GM23338 (cell line): ENCODE measurements at regions not wholly inside any gene's neighbourhood (a gene's known extent, or its start where the extent isn't known, plus 50 kb on each side); places are given as distances from the start of the nearest gene placed in this dataset.

Experiments used
- ATAC-seq: fragments of 200-7000 bp; cut with Tn5 transposase; 3 replicates; pipeline ENCODE4 v1.9.1; 2020
- DNase-seq: peaks from one replicate; pipeline ENCODE4 v3.0.0-alpha.2; 2015; ENCODE audit warnings: low spot score
- H2AFZ ChIP-seq: fragments of 200-600 bp; sonication (generic); 2 replicates; pipeline ENCODE4 v1.8.0; 2016; ENCODE audit warnings: antibody characterized with exemption, mild to moderate bottlenecking, moderate library complexity
- H3F3A ChIP-seq: fragments of 200-600 bp; sonication (generic); replicated peaks from 2 replicates; pipeline ENCODE4 v1.8.0; 2017; ENCODE audit warnings: antibody characterized with exemption, mixed run types, low read depth
- H3K27ac ChIP-seq: fragments of 200-600 bp; sonication (generic); 2 replicates; pipeline ENCODE4 v1.6.1; 2016; ENCODE audit warnings: low read depth
- H3K27me3 ChIP-seq: fragments of 200-600 bp; sonication (generic); 2 replicates; pipeline ENCODE4 v1.8.0; 2016; ENCODE audit warnings: mild to moderate bottlenecking, mixed run types, moderate library complexity; ENCODE audit not compliant: insufficient read depth
- H3K36me3 ChIP-seq: fragments of 200-600 bp; sonication (generic); 2 replicates; pipeline ENCODE4 v1.8.0; 2016; ENCODE audit warnings: mild to moderate bottlenecking; ENCODE audit not compliant: insufficient read depth
- H3K4me1 ChIP-seq: fragments of 200-600 bp; sonication (generic); 2 replicates; pipeline ENCODE4 v1.8.0; 2016; ENCODE audit warnings: mild to moderate bottlenecking, moderate library complexity; ENCODE audit not compliant: insufficient read depth
- H3K4me2 ChIP-seq: fragments of 200-600 bp; sonication (generic); 2 replicates; pipeline ENCODE4 v1.7.1; 2017; ENCODE audit warnings: mixed run types
- H3K4me3 ChIP-seq: fragments of 200-600 bp; sonication (generic); 2 replicates; pipeline ENCODE4 v1.6.1; 2016; ENCODE audit warnings: mixed run types
- H3K79me2 ChIP-seq: fragments of 200-600 bp; sonication (generic); replicated peaks from 2 replicates; pipeline ENCODE4 v1.8.0; 2017; ENCODE audit warnings: mild to moderate bottlenecking; ENCODE audit not compliant: insufficient read depth
- H3K9me2 ChIP-seq: fragments of 200-600 bp; sonication (generic); 2 replicates; pipeline ENCODE4 v1.8.0; 2017; ENCODE audit not compliant: insufficient read depth
- H4K20me1 ChIP-seq: fragments of 200-600 bp; sonication (generic); replicated peaks from 2 replicates; pipeline ENCODE4 v1.8.0; 2017; ENCODE audit warnings: mild to moderate bottlenecking; ENCODE audit not compliant: insufficient read depth
- H3K27ac Mint-ChIP-seq: 2 replicates; pipeline ENCODE4 v1.8.0; 2020; ENCODE audit warnings: inconsistent platforms, mild to moderate bottlenecking, moderate library complexity, mixed read lengths
- H3K27me3 Mint-ChIP-seq: 3 replicates; pipeline ENCODE4 v1.8.0; 2022; ENCODE audit warnings: low read depth, mild to moderate bottlenecking, moderate library complexity, mixed read lengths, inconsistent platforms; ENCODE audit not compliant: insufficient read depth, poor library complexity
- H3K36me3 Mint-ChIP-seq: 3 replicates; pipeline ENCODE4 v1.8.0; 2021; ENCODE audit warnings: low read depth, mild to moderate bottlenecking, inconsistent platforms, moderate library complexity, mixed read lengths
- H3K4me1 Mint-ChIP-seq: 3 replicates; pipeline ENCODE4 v1.8.0; 2020; ENCODE audit warnings: mild to moderate bottlenecking, inconsistent platforms, mixed read lengths
- H3K4me3 Mint-ChIP-seq: 3 replicates; pipeline ENCODE4 v1.8.0; 2021; ENCODE audit warnings: moderate library complexity, mild to moderate bottlenecking, inconsistent platforms, mixed read lengths
- H3K9me3 Mint-ChIP-seq: 3 replicates; pipeline ENCODE4 v1.8.0; 2020; ENCODE audit warnings: moderate library complexity, mild to moderate bottlenecking, inconsistent platforms, mixed read lengths
- CREB1 ChIP-seq: fragments of 250-450 bp; sonication (Bioruptor Pico); IDR thresholded peaks from 2 replicates; pipeline ENCODE4 v1.5.0; 2020; ENCODE audit warnings: low read depth, mild to moderate bottlenecking, moderate library complexity
- ETS1 ChIP-seq: IDR thresholded peaks from 2 replicates; pipeline ENCODE4 v1.6.1; 2016; ENCODE audit warnings: antibody characterized with exemption
- EZH2phosphoT487 ChIP-seq: fragments of 200-600 bp; sonication (generic); IDR thresholded peaks from one replicate; pipeline ENCODE4 v1.8.1; 2018; ENCODE audit warnings: antibody characterized with exemption; ENCODE audit not compliant: unreplicated experiment
- JUNB ChIP-seq: IDR thresholded peaks from one replicate; pipeline ENCODE4 v1.6.1; 2016; ENCODE audit warnings: antibody characterized with exemption; ENCODE audit not compliant: unreplicated experiment
- NANOG ChIP-seq: IDR thresholded peaks from 2 replicates; pipeline ENCODE4 v1.6.1; 2016; ENCODE audit warnings: antibody characterized with exemption, borderline replicate concordance
- POLR2AphosphoS5 ChIP-seq: IDR thresholded peaks from 2 replicates; pipeline ENCODE4 v1.6.1; 2016; ENCODE audit warnings: antibody characterized with exemption, low read depth
- STAT1 ChIP-seq: IDR thresholded peaks from one replicate; pipeline ENCODE4 v1.6.1; 2016; ENCODE audit warnings: antibody characterized with exemption; ENCODE audit not compliant: unreplicated experiment
- ZNF114 ChIP-seq: fragments of 250-450 bp; sonication (Bioruptor Pico); IDR thresholded peaks from 2 replicates; pipeline ENCODE4 v1.5.0; 2020; ENCODE audit warnings: mild to moderate bottlenecking, moderate library complexity
- ZNF462 ChIP-seq: fragments of 250-450 bp; sonication (Bioruptor Pico); IDR thresholded peaks from 2 replicates; pipeline ENCODE4 v1.5.0; 2020; ENCODE audit warnings: mild to moderate bottlenecking, moderate library complexity

- H2AFZ ChIP-seq = no peak overlapping the region
- no peak overlapping the region for H3K4me2 ChIP-seq
- H3K9me2 ChIP-seq = 0 out of 2 replicates have a peak, but pooled peaks cover under 1% of the 10 kb centered on the region
- no peak for ATAC-seq
- no peaks in the 10 kb centered on the region for H3K36me3 ChIP-seq
- no peaks in the 10 kb centered on the region for H3K79me2 ChIP-seq
- H3F3A ChIP-seq = no peaks in the 10 kb centered on the region
- no peak overlapping the region for H3K4me3 ChIP-seq
- H4K20me1 ChIP-seq = no peaks in the 10 kb centered on the region
- no peak overlapping the region for H3K4me3 Mint-ChIP-seq
- TF ChIP-seq POLR2AphosphoS5 (no peak), STAT1 (no peak), JUNB (no peak), ZNF114 (no peak), NANOG (no peak), ZNF462 (CRISPR knock-in tag) (no peak), ETS1 (no peak), EZH2phosphoT487 (no peak), CREB1 (CRISPR knock-in tag) (no peak)
- H3K27ac ChIP-seq = no peak overlapping the region
- no peak for DNase-seq
- peaks cover 7% of the 10 kb centered on the region for H3K4me1 Mint-ChIP-seq
- H3K27me3 ChIP-seq = no peaks in the 10 kb centered on the region
- no peaks in the 10 kb centered on the region for H3K27me3 Mint-ChIP-seq
- no peaks in the 10 kb centered on the region for H3K9me3 Mint-ChIP-seq
- H3K36me3 Mint-ChIP-seq = no peaks in the 10 kb centered on the region; the same call in 1 of the 3 replicates
- no peak overlapping the region for H3K27ac Mint-ChIP-seq
- no peaks in the 10 kb centered on the region for H3K4me1 ChIP-seq
These were observed 300.1 kb downstream of the TDRD15 start for GRCh38 chr2:21423854-21424253.
